Esophagus (tissue), 2 donors: ENCODE measurements at regions not wholly inside any gene's neighbourhood (a gene's known extent, or its start where the extent isn't known, plus 50 kb on each side); places are given as distances from the start of the nearest gene placed in this dataset.

ENCODE experiments used
- H3K27ac ChIP-seq, 2 donors: one replicate each; pipeline ENCODE4 v1.5.1; 2013; ENCODE audit warnings: low read depth in 2 of 2, mild to moderate bottlenecking in 2 of 2, inconsistent platforms in 1 of 2, low read length in 1 of 2, moderate library complexity in 1 of 2
- H3K27me3 ChIP-seq, 2 donors: one replicate each; pipeline ENCODE4 v1.6.1; 2013; ENCODE audit warnings: low read length in 2 of 2, control low read depth in 1 of 2, mild to moderate bottlenecking in 1 of 2; ENCODE audit not compliant: insufficient read depth in 2 of 2, control insufficient read depth in 1 of 2
- H3K36me3 ChIP-seq, 2 donors: one replicate each; pipeline ENCODE4 v1.6.1; 2013; ENCODE audit warnings: low read length in 1 of 2; ENCODE audit not compliant: control insufficient read depth in 2 of 2, insufficient read depth in 2 of 2
- H3K4me1 ChIP-seq, 2 donors: one replicate each; pipeline ENCODE4 v1.6.1; 2013; ENCODE audit warnings: low read length in 1 of 2; ENCODE audit not compliant: control insufficient read depth in 2 of 2, insufficient read depth in 2 of 2
- H3K4me3 ChIP-seq, 2 donors: one replicate each; pipeline ENCODE4 v1.5.1; 2013; ENCODE audit warnings: low read length in 2 of 2, mild to moderate bottlenecking in 2 of 2, low read depth in 1 of 2, moderate library complexity in 1 of 2
- H3K9me3 ChIP-seq, 2 donors: one replicate each; pipeline ENCODE4 v1.6.1; 2013; ENCODE audit warnings: mild to moderate bottlenecking in 2 of 2, low read depth in 1 of 2, low read length in 1 of 2, moderate library complexity in 1 of 2; ENCODE audit not compliant: control insufficient read depth in 2 of 2, insufficient read depth in 1 of 2
- WGBS, 2 donors: extraction: QIAGEN DNeasy Blood & Tissue Kit; methylation state at CpG; one replicate each; pipeline ENCODE4 v1.1.7; 2013; 5-methylcytosine and 5-hydroxymethylcytosine counted together
- donor health status: healthy with polysubstance abuse.
- donor health status: Bipolar disorder and iron deficiency.

- Histone ChIP-seq H3K27me3 (no peaks in the 10 kb centered on the region), H3K4me1 (peaks cover 0 to 2% of the 10 kb centered on the region in 2 donors), H3K36me3 (no peaks in the 10 kb centered on the region), H3K4me3 (no peak overlapping the region), H3K9me3 (no peaks in the 10 kb centered on the region), H3K27ac (no peak overlapping the region)
- WGBS, 2 donors, result 67 to 75% methylated on average over 6 of the region's 6 CpGs
These were observed 131.7 kb upstream of the CTAGE1 start for GRCh38 chr18:22549260-22549937.

GRCh38 chr18:22550366-22550765 lies 132.7 kb upstream of the CTAGE1 start:
- H3K27me3 ChIP-seq, result no peaks in the 10 kb centered on the region
- WGBS, 2 donors, result 73 to 74% methylated on average over 2 of the region's 2 CpGs
- H3K9me3 ChIP-seq, result no peaks in the 10 kb centered on the region
- H3K4me3 ChIP-seq, result no peak overlapping the region
- no peak overlapping the region for H3K27ac ChIP-seq
- H3K36me3 ChIP-seq, result no peaks in the 10 kb centered on the region
- peaks cover 0 to 2% of the 10 kb centered on the region in 2 donors for H3K4me1 ChIP-seq

DNA sequence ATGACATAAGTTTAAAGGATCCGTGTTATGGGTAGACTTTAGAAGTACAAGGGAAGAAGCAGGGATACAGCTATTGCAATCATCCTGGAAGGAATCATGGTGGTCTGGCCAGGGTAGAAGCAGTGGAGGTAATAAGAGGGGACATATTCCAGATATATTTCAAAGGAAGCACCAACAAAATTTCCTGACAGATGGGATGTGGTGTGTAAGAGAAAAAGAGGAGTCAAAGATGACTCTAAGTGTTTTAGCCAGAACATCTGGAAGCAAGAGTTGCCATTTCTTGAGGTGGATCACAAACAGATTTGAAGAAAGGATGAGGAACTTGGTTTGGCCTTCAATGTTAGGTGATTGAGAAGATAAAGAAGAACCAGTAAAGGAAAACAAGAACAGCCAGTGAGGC lies 133.1 kb upstream of the CTAGE1 start:
- H3K4me1 ChIP-seq, result peaks cover 0 to 2% of the 10 kb centered on the region in 2 donors
- H3K9me3 ChIP-seq, result no peaks in the 10 kb centered on the region
- 91 to 98% methylated on average over 1 of the region's 1 CpG for WGBS, 2 donors
- H3K4me3 ChIP-seq, result no peak overlapping the region
- no peaks in the 10 kb centered on the region for H3K36me3 ChIP-seq
- no peaks in the 10 kb centered on the region for H3K27me3 ChIP-seq
- H3K27ac ChIP-seq, result no peak overlapping the region

DNA sequence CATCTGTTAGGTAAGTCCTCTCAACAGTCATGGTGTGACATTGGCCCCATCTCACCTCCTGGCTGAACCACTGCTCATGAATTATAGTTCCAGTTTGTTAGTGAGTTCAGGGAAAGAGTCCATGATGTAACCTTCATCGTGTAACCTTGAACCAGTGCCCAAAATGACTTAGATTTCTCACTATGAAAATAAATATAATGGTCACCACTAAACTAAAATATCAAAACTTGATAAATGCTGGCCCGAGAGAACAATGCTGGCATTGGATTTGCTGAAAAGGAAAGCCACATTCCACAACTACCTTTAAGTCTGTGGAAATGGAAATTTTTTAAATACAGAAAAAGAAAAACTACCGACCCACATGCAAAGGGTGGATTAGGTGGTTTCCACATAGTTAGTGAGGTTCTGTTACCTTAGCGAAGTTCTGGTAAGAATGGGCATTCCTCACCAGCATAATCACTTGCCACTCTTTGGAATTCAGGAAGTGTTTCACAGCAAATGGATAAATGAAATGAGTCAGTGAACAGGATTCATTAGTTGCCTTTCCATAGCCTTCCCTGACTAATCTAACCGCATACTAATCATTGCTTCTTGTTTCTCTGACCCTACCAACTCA lies 133.9 kb upstream of the CTAGE1 start:
- H3K27me3 ChIP-seq, result no peaks in the 10 kb centered on the region
- H3K4me1 ChIP-seq, result peaks cover 0 to 2% of the 10 kb centered on the region in 2 donors
- H3K27ac ChIP-seq, result no peak overlapping the region
- no peaks in the 10 kb centered on the region for H3K36me3 ChIP-seq
- no peak overlapping the region for H3K4me3 ChIP-seq
- H3K9me3 ChIP-seq, result no peaks in the 10 kb centered on the region
- WGBS, 2 donors, result 52 to 57% methylated on average over 5 of the region's 5 CpGs

DNA sequence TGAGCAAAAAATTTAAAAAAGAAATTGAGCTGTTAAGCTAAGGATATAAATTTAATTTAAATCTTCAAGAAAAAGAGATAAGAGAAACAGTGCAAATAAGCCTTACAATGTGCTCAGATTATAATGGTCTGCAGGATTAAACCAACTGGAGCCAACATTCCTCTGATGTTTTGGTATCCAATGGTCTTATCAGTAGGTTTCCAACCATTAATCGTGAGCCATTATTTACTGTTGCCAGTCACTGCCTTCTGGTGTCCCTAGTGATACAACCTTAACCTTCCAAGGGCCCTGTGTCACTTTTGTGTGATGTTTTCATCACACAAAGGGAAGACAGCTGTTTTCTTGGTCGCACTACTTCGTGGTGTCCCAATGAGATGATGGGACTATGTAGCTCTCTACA lies 134.5 kb upstream of the CTAGE1 start:
- Histone ChIP-seq H3K9me3 (no peaks in the 10 kb centered on the region), H3K27me3 (no peaks in the 10 kb centered on the region), H3K4me1 (peaks cover 0 to 2% of the 10 kb centered on the region in 2 donors), H3K36me3 (no peaks in the 10 kb centered on the region), H3K27ac (no peak overlapping the region), H3K4me3 (no peak overlapping the region)
- WGBS, 2 donors, result 52 to 59% methylated on average over 3 of the region's 3 CpGs

DNA sequence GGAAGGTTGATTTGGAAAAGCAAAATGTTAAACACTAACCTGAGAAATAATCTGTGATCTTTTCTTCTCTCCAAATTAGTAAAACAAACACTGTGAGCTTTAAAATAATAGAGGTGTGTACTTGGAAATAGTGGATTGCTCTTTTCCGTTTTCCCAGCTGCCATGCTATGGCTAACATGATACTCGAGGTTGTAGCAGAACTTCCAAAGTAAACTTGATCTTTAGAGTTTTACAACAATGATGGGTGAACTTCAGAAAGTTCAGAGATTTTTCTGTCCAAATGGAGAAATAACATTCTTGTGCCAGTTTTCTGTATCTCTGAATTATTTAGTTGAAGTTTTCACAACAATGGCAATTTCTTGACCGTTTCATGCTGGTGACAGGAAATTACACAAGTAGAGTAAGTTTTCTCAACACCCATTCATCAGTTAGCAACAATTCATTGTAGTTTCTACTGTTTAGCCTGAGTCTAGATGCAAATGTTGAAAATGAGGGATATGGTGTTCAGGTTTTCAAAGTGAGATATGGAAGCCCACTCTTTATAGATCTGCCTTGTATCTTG lies 135.3 kb upstream of the CTAGE1 start:
- no peak overlapping the region for H3K4me3 ChIP-seq
- no peak overlapping the region for H3K27ac ChIP-seq
- peaks cover 0 to 2% of the 10 kb centered on the region in 2 donors for H3K4me1 ChIP-seq
- WGBS, 2 donors, result 74 to 78% methylated on average over 3 of the region's 3 CpGs
- H3K27me3 ChIP-seq, result no peaks in the 10 kb centered on the region
- no peaks in the 10 kb centered on the region for H3K36me3 ChIP-seq
- H3K9me3 ChIP-seq, result no peaks in the 10 kb centered on the region

DNA sequence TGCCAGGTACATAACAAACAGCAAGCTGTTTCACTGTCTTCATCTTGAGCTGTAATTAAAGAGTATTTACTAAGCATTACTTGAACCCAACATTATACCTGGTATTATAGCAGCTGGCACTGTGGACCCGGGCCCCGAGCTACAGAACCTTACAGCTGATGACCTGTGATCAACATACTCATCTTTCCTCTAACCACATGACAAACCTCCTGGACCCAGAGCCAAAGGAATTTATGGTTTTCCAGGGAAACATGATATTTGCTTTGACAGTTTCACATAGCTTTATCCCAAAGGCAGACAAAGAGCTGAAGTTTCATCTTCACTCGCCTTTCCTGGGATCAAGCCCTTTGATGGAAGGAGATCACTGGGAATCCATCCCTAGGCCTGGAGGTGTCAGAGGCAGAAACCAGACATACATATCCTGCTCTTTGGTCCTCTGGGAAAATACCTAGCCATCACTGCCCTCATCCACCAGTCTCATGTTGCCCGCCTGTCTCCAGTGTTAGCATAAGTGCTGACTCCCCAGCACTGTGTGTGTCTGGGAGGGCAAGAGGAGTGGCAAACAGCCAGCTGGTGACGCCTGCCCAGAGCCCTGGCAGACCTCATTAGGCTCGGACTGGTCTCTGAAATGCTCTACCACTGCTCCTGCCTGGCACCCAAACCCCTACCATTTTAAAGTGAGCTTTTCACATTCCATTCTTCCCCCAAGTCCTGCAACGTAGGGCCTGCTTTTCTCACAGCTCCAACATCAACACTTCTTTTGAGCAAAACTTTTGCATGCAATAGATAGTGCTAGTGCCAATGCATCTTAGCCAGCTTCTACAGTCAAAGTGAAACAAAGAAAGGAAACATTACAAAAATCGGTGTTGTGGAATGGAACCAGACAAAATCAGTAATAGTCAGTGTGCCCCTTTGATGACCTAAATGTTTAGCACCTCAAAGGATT lies 138.8 kb upstream of the CTAGE1 start:
- Histone ChIP-seq H3K27me3 (no peaks in the 10 kb centered on the region), H3K9me3 (no peaks in the 10 kb centered on the region), H3K4me1 (no peaks in the 10 kb centered on the region), H3K36me3 (no peaks in the 10 kb centered on the region), H3K27ac (no peak overlapping the region), H3K4me3 (no peak overlapping the region)
- 75 to 76% methylated on average over 8 of the region's 8 CpGs for WGBS, 2 donors

- 83 to 90% methylated on average over 12 of the region's 12 CpGs for WGBS, 2 donors
- Histone ChIP-seq H3K27ac (no peak overlapping the region), H3K4me3 (no peak overlapping the region), H3K27me3 (no peaks in the 10 kb centered on the region), H3K4me1 (no peaks in the 10 kb centered on the region), H3K36me3 (no peaks in the 10 kb centered on the region), H3K9me3 (no peaks in the 10 kb centered on the region)
These were observed 139.6 kb upstream of the CTAGE1 start for GRCh38 chr18:22557168-22557941.

DNA sequence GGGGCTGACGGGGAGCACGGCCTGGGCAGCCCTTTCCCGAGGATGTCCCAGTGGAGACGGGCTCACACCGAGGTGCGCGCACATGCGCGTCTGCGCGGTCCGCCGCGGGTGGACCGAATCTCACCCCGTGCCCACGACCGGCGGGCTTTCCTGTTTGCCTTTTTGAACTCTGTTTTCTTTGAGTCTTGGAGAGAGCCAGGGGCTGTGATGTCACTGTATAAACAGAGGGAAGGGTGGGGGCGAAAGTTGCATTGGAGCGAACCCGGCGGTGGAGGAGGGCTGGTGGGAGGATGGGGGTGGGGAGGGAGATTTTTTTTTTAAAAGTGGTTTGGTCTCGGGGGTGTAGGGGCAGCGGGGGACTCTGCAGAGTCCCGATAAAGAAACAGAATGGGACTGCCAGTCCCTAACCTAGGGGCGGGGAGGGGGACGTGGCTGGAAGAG lies 141.2 kb upstream of the CTAGE1 start:
- Histone ChIP-seq H3K4me1 (no peaks in the 10 kb centered on the region), H3K27ac (no peak overlapping the region), H3K27me3 (no peaks in the 10 kb centered on the region), H3K36me3 (no peaks in the 10 kb centered on the region), H3K4me3 (peak overlapping the region in 1 of 2 donors; percentile 46), H3K9me3 (no peaks in the 10 kb centered on the region)
- 7 to 8% methylated on average over 28 of the region's 28 CpGs for WGBS, 2 donors
